Fibroblast of lung (primary cell): ENCODE measurements at regions not wholly inside any gene's neighbourhood (a gene's known extent, or its start where the extent isn't known, plus 50 kb on each side); places are given as distances from the start of the nearest gene placed in this dataset.

ENCODE experiments used
- DNase-seq, 2 donors: peaks; one replicate each; pipeline versions ENCODE4 v3.0.0 to v3.0.0-alpha.2; 2010; ENCODE audit warnings: low read depth in 2 of 2
- H2AFZ ChIP-seq: 2 replicates; pipeline ENCODE4 v1.5.1; 2012; ENCODE audit warnings: low read length, control low read depth, inconsistent platforms
- H3K27ac ChIP-seq: 2 replicates; pipeline ENCODE4 v1.5.1; 2011; ENCODE audit warnings: low read length, control low read depth; ENCODE audit not compliant: insufficient read depth
- H3K27me3 ChIP-seq: 2 replicates; pipeline ENCODE4 v1.5.1; 2011; ENCODE audit warnings: mild to moderate bottlenecking, low read length; ENCODE audit not compliant: control insufficient read depth, insufficient read depth
- H3K36me3 ChIP-seq: 2 replicates; pipeline ENCODE4 v1.5.1; 2011; ENCODE audit warnings: low read length; ENCODE audit not compliant: control insufficient read depth, insufficient read depth
- H3K4me1 ChIP-seq: 2 replicates; pipeline ENCODE4 v1.5.1; 2011; ENCODE audit warnings: low read length; ENCODE audit not compliant: control insufficient read depth, insufficient read depth; ENCODE audit errors: extremely low read depth
- H3K4me2 ChIP-seq: 2 replicates; pipeline ENCODE4 v1.5.1; 2011; ENCODE audit warnings: low read length, control low read depth; ENCODE audit not compliant: insufficient read depth; ENCODE audit errors: extremely low read depth
- H3K4me3 ChIP-seq, 4 experiments: fragments of 200-600 bp in 1 of 4; sonication (generic) in 1 of 4; replicated peaks in 1 of 4; 2 replicates each; pipeline ENCODE4 v1.5.1; 2011 to 2016; ENCODE audit warnings: low read length in 4 of 4, low read depth in 3 of 4, mild to moderate bottlenecking in 3 of 4, control low read depth in 2 of 4, inconsistent platforms in 1 of 4, mixed read lengths in 1 of 4; ENCODE audit not compliant: insufficient read depth in 1 of 4; ENCODE audit errors: control extremely low read depth in 1 of 4
- H3K79me2 ChIP-seq: 2 replicates; pipeline ENCODE4 v1.5.1; 2012; ENCODE audit warnings: mild to moderate bottlenecking, low read length, inconsistent platforms; ENCODE audit not compliant: control insufficient read depth, insufficient read depth
- H3K9ac ChIP-seq: 2 replicates; pipeline ENCODE4 v1.5.1; 2011; ENCODE audit warnings: mild to moderate bottlenecking, low read length, control low read depth; ENCODE audit not compliant: insufficient read depth
- H3K9me3 ChIP-seq: 2 replicates; pipeline ENCODE4 v1.5.1; 2012; ENCODE audit warnings: low read depth, low read length; ENCODE audit not compliant: control insufficient read depth, insufficient read depth
- H4K20me1 ChIP-seq: 2 replicates; pipeline ENCODE4 v1.5.1; 2011; ENCODE audit warnings: low read length; ENCODE audit not compliant: control insufficient read depth, insufficient read depth; ENCODE audit errors: extremely low read depth
- EZH2 ChIP-seq: IDR thresholded peaks from 2 replicates; pipeline ENCODE4 v1.5.1; 2012; ENCODE audit warnings: low read length, control low read depth, mild to moderate bottlenecking; ENCODE audit errors: missing control alignments
- TF ChIP-seq, protein P1 (sequence below), 2 donors: IDR thresholded peaks in 1 of 2; conservative IDR thresholded peaks in 1 of 2; 1 replicate in 1 of 2; 2 replicates in 1 of 2; pipeline ENCODE4 v1.5.1; 2011 to 2012; ENCODE audit warnings: low read length in 2 of 2, control low read depth in 1 of 2, inconsistent platforms in 1 of 2, low read depth in 1 of 2, mild to moderate bottlenecking in 1 of 2

DNA sequence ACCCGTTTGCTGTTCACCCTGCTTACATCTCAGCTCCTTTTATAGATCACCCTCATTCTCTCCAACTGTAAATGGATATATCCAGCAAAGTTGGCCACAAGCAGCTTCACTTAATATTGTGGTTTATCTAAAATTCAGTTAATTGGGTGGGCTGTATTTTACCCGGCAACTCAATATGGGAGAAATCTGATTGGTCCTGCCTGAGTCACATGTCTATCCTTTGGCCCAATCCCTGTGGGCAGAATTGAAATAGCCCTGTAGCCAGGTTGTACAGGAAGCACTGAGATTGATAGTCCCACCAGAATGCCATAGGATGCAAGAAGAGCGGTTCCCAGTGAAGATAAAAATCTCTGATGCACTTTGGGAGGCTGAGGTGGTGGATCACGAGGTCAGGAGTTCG is 73.2 kb downstream of the AIPL1 start:
- Histone ChIP-seq H3K4me1 (no peaks in the 10 kb centered on the region), H3K79me2 (no peaks in the 10 kb centered on the region), H3K36me3 (no peaks in the 10 kb centered on the region), H3K9me3 (no peaks in the 10 kb centered on the region), H2AFZ (no peak overlapping the region), H4K20me1 (no peaks in the 10 kb centered on the region), H3K4me2 (no peak overlapping the region), H3K27ac (no peak overlapping the region), H3K9ac (no peak overlapping the region), H3K4me3 (no peak overlapping the region), H3K27me3 (no peaks in the 10 kb centered on the region)
- no peak for DNase-seq
- no peak for TF ChIP-seq EZH2
- TF ChIP-seq, protein P1, sequence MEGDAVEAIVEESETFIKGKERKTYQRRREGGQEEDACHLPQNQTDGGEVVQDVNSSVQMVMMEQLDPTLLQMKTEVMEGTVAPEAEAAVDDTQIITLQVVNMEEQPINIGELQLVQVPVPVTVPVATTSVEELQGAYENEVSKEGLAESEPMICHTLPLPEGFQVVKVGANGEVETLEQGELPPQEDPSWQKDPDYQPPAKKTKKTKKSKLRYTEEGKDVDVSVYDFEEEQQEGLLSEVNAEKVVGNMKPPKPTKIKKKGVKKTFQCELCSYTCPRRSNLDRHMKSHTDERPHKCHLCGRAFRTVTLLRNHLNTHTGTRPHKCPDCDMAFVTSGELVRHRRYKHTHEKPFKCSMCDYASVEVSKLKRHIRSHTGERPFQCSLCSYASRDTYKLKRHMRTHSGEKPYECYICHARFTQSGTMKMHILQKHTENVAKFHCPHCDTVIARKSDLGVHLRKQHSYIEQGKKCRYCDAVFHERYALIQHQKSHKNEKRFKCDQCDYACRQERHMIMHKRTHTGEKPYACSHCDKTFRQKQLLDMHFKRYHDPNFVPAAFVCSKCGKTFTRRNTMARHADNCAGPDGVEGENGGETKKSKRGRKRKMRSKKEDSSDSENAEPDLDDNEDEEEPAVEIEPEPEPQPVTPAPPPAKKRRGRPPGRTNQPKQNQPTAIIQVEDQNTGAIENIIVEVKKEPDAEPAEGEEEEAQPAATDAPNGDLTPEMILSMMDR (conservative IDR thresholded peaks at IDR 0.05 in 1 of 2, IDR thresholded peaks at IDR 0.05 in 1 of 2; ENCODE audit: low read depth in 1 of 2, low read length in 2 of 2), result no peak

DNA sequence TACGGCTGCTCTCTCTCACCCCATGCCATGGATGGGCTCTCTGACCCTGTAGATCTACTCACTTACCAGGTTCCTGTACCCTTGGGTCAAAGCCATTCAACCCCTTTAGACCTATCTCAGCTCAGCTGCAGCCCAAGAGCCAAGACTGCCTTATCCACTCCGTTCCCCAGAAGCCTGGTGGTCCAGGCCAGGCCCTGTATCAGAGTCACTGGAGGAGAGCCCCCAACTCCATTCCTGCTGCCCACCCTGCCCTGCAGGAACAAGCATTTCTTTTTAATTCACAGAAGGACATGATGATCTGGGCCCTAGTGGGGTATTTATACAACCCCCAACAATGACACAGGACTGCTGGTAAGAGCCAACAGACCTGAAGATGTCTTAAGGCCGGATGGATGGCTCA is 76.8 kb downstream of the AIPL1 start:
- no peak overlapping the region for H3K4me3 ChIP-seq
- H3K27ac ChIP-seq, result no peak overlapping the region
- DNase-seq, result no peak
- no peak overlapping the region for H3K9ac ChIP-seq
- H3K36me3 ChIP-seq, result no peaks in the 10 kb centered on the region
- H3K27me3 ChIP-seq, result no peaks in the 10 kb centered on the region
- H3K4me2 ChIP-seq, result no peak overlapping the region
- H3K79me2 ChIP-seq, result no peaks in the 10 kb centered on the region
- H3K4me1 ChIP-seq, result no peaks in the 10 kb centered on the region
- H3K9me3 ChIP-seq, result no peaks in the 10 kb centered on the region
- no peak for TF ChIP-seq EZH2
- TF ChIP-seq, protein P1 (conservative IDR thresholded peaks at IDR 0.05 in 1 of 2, IDR thresholded peaks at IDR 0.05 in 1 of 2; ENCODE audit: low read depth in 1 of 2, low read length in 2 of 2), result no peak
- no peaks in the 10 kb centered on the region for H4K20me1 ChIP-seq
- H2AFZ ChIP-seq, result no peak overlapping the region

DNA sequence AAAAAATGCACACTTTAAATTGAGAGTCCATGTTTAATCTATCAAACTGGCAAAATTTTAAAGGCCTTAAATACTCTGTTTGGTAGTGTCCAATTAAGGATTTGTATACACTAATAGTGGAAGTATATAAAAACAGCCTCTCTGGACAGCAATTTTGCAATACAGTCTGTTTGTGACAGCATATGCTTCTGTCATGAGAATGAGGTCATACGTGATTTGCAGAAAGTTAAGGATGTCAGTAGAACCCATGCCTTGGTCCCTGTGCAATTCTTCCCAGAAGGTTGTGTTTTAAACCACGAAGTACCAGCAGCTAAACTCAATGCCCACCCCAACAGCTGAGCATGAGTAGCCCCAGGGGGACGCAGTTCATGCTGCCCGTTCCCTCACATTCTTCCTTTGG is 78.4 kb downstream of the AIPL1 start:
- TF ChIP-seq EZH2, result no peak
- TF ChIP-seq, protein P1 (conservative IDR thresholded peaks at IDR 0.05 in 1 of 2, IDR thresholded peaks at IDR 0.05 in 1 of 2; ENCODE audit: low read depth in 1 of 2, low read length in 2 of 2), result no peak
- no peak overlapping the region for H2AFZ ChIP-seq
- H3K9ac ChIP-seq, result no peak overlapping the region
- no peak overlapping the region for H3K27ac ChIP-seq
- H3K9me3 ChIP-seq, result no peaks in the 10 kb centered on the region
- no peak for DNase-seq
- no peaks in the 10 kb centered on the region for H3K36me3 ChIP-seq
- H3K4me2 ChIP-seq, result no peak overlapping the region
- H3K4me3 ChIP-seq, result no peak overlapping the region
- no peaks in the 10 kb centered on the region for H3K4me1 ChIP-seq
- H4K20me1 ChIP-seq, result no peaks in the 10 kb centered on the region
- H3K27me3 ChIP-seq, result no peaks in the 10 kb centered on the region
- no peaks in the 10 kb centered on the region for H3K79me2 ChIP-seq
